ENCODE measurements at regions not wholly inside any gene's neighbourhood (a gene's known extent, or its start where the extent isn't known, plus 50 kb on each side); places are given as distances from the start of the nearest gene placed in this dataset.
A peak's percentile ranks its signal among the peaks of the same experiment; 100 is the strongest.

GRCh38 chr1:165138960-165139359, 217.6 kb downstream of the LMX1A start:
- intact Hi-C loops (cut with DNase I): no loop called here

GRCh38 chr1:165137551-165138316, 218.8 kb downstream of the LMX1A start:
- H3K36me3 ChIP-seq (ENCODE audit: control insufficient read depth in 2 of 3, insufficient read depth in 3 of 3, low read length in 3 of 3): no peaks in the 10 kb centered on the region
- FAIRE-seq (no peak), DNase-seq (no peak)
- no peaks in the 10 kb centered on the region for H3K27me3 ChIP-seq (ENCODE audit: control insufficient read depth, insufficient read depth, low read length)
- no peaks in the 10 kb centered on the region for H3K4me1 ChIP-seq (ENCODE audit: control insufficient read depth in 2 of 3, insufficient read depth in 2 of 3, low read depth in 1 of 3, low read length in 3 of 3)
- H3K9me3 ChIP-seq (ENCODE audit: control insufficient read depth in 2 of 3, insufficient read depth in 1 of 3, low read length in 3 of 3): no peaks in the 10 kb centered on the region
- TF ChIP-seq CTCF (IDR thresholded peaks at IDR 0.05; ENCODE audit: borderline replicate concordance, extremely low read depth, insufficient read depth): no peak
- H3K4me3 ChIP-seq (ENCODE audit: low read length in 3 of 3): no peak overlapping the region
- intact Hi-C loops (cut with DNase I): no loop called here
- no peak overlapping the region for H3K27ac ChIP-seq (ENCODE audit: low read depth in 2 of 2, low read length in 2 of 2)
- no peak overlapping the region for H3K9ac ChIP-seq (ENCODE audit: low read length in 3 of 3)

More at GRCh38 chr1:165138960-165139359, 217.6 kb downstream of the LMX1A start:
- DNase-seq: no peak
- Histone ChIP-seq H3K4me1 (ENCODE audit: control insufficient read depth in 2 of 3, insufficient read depth in 2 of 3, low read depth in 1 of 3, low read length in 3 of 3) (no peaks in the 10 kb centered on the region), H3K27me3 (ENCODE audit: control insufficient read depth, insufficient read depth, low read length) (no peaks in the 10 kb centered on the region), H3K9me3 (ENCODE audit: control insufficient read depth in 2 of 3, insufficient read depth in 1 of 3, low read length in 3 of 3) (no peaks in the 10 kb centered on the region), H3K36me3 (ENCODE audit: control insufficient read depth in 2 of 3, insufficient read depth in 3 of 3, low read length in 3 of 3) (no peaks in the 10 kb centered on the region), H3K9ac (ENCODE audit: low read length in 3 of 3) (no peak overlapping the region), H3K4me3 (ENCODE audit: low read length in 3 of 3) (no peak overlapping the region), H3K27ac (ENCODE audit: low read depth in 2 of 2, low read length in 2 of 2) (no peak overlapping the region)
- no peak for TF ChIP-seq CTCF (IDR thresholded peaks at IDR 0.05; ENCODE audit: borderline replicate concordance, extremely low read depth, insufficient read depth)
- no peak for FAIRE-seq

GRCh38 chr1:165134431-165134830, 222.1 kb downstream of the LMX1A start:
- intact Hi-C loops (cut with DNase I): no loop called here
- Histone ChIP-seq H3K27me3 (ENCODE audit: control insufficient read depth, insufficient read depth, low read length) (no peaks in the 10 kb centered on the region), H3K4me3 (ENCODE audit: low read length in 3 of 3) (no peak overlapping the region), H3K9ac (ENCODE audit: low read length in 3 of 3) (no peak overlapping the region), H3K4me1 (ENCODE audit: control insufficient read depth in 2 of 3, insufficient read depth in 2 of 3, low read depth in 1 of 3, low read length in 3 of 3) (no peaks in the 10 kb centered on the region), H3K36me3 (ENCODE audit: control insufficient read depth in 2 of 3, insufficient read depth in 3 of 3, low read length in 3 of 3) (no peaks in the 10 kb centered on the region), H3K9me3 (ENCODE audit: control insufficient read depth in 2 of 3, insufficient read depth in 1 of 3, low read length in 3 of 3) (no peaks in the 10 kb centered on the region), H3K27ac (ENCODE audit: low read depth in 2 of 2, low read length in 2 of 2) (no peak overlapping the region)
- TF ChIP-seq CTCF (IDR thresholded peaks at IDR 0.05; ENCODE audit: borderline replicate concordance, extremely low read depth, insufficient read depth): no peak
- DNase-seq (peak in 2 of 5 donors; percentile 36 to 43), FAIRE-seq (no peak)
